GM12892 (cell line): ENCODE measurements at regions not wholly inside any gene's neighbourhood (a gene's known extent, or its start where the extent isn't known, plus 50 kb on each side); places are given as distances from the start of the nearest gene placed in this dataset.
"Not testable (repeated sequence)": the region's sequence is repeated elsewhere in the genome, so short reads cannot be mapped to it uniquely, and the experiment has no call there.

ENCODE experiments used
- POLR2A ChIP-seq: IDR thresholded peaks from 2 replicates; pipeline ENCODE4 v1.6.1; 2011; ENCODE audit warnings: low read depth, low read length, control low read depth
- POLR2AphosphoS5 ChIP-seq: IDR thresholded peaks from 2 replicates; pipeline ENCODE4 v1.6.1; 2011; ENCODE audit warnings: low read depth, low read length, control low read depth

GRCh38 chr3:102040144-102040543, 190.8 kb downstream of the NFKBIZ start:
- not testable (repeated sequence) for TF ChIP-seq POLR2A, POLR2AphosphoS5
